Colonic mucosa (tissue), 4 donors: ENCODE measurements at regions not wholly inside any gene's neighbourhood (a gene's known extent, or its start where the extent isn't known, plus 50 kb on each side); places are given as distances from the start of the nearest gene placed in this dataset.

ENCODE experiments used
- DNase-seq: peaks from one replicate; pipeline ENCODE4 v3.0.0-alpha.2; 2020
- H3K27ac ChIP-seq: fragments of 200-600 bp; one replicate; pipeline ENCODE4 v1.8.0; 2021
- H3K27me3 ChIP-seq: fragments of 200-600 bp; one replicate; pipeline ENCODE4 v1.8.0; 2021
- H3K36me3 ChIP-seq: fragments of 200-600 bp; one replicate; pipeline ENCODE4 v1.8.0; 2021
- H3K4me1 ChIP-seq: fragments of 200-600 bp; one replicate; pipeline ENCODE4 v1.8.0; 2021; ENCODE audit warnings: mild to moderate bottlenecking
- H3K4me3 ChIP-seq: fragments of 200-600 bp; one replicate; pipeline ENCODE4 v1.8.0; 2021
- H3K9ac ChIP-seq, 2 donors: one replicate each; pipeline ENCODE4 v1.7.0; 2013; ENCODE audit warnings: control low read depth in 2 of 2, low read depth in 2 of 2, low read length in 2 of 2
- H3K9me3 ChIP-seq: fragments of 200-600 bp; one replicate; pipeline ENCODE4 v1.8.0; 2021
- intact Hi-C: fragments of 100-400 bp; cut with DNase I; formaldehyde crosslinking; loops from one replicate; pipeline ENCODE4 v1.14.1; 2022
- TF ChIP-seq, protein P1 (sequence below): fragments of 200-600 bp; IDR thresholded peaks from one replicate; pipeline ENCODE4 v1.8.0; 2022; ENCODE audit warnings: antibody characterized with exemption, mild to moderate bottlenecking
- donor health status: healthy.
- donor health status: DM: no; HTN: no; CAD: no.
- donor health status: DM: no; HTN: no; CAD: no.

- TF ChIP-seq, protein P1, sequence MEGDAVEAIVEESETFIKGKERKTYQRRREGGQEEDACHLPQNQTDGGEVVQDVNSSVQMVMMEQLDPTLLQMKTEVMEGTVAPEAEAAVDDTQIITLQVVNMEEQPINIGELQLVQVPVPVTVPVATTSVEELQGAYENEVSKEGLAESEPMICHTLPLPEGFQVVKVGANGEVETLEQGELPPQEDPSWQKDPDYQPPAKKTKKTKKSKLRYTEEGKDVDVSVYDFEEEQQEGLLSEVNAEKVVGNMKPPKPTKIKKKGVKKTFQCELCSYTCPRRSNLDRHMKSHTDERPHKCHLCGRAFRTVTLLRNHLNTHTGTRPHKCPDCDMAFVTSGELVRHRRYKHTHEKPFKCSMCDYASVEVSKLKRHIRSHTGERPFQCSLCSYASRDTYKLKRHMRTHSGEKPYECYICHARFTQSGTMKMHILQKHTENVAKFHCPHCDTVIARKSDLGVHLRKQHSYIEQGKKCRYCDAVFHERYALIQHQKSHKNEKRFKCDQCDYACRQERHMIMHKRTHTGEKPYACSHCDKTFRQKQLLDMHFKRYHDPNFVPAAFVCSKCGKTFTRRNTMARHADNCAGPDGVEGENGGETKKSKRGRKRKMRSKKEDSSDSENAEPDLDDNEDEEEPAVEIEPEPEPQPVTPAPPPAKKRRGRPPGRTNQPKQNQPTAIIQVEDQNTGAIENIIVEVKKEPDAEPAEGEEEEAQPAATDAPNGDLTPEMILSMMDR = no peak
- intact Hi-C loops = no loop called here
These were observed 314.3 kb downstream of the KCNJ2 start for GRCh38 chr17:70483624-70484023.

DNA sequence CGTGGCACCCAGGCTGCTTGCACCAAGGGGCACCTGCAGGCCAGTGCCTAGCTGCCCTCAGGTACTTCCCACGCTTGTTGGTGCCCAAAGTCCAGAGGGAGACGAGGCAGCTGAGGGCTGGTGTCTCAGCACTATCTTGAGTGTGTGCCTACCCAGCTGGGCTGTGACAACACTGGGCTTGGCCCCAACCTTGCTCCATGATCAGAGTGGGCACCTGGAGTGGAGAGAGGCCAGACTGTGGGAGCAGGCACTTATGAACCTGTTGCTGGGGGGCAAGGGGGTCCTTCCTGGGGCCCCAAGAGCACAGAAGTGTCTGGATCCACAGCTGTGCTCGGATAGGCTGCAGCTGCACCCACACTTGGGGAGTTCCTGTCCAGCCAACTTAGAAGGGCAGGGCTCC is 314.7 kb downstream of the KCNJ2 start:
- Histone ChIP-seq H3K9me3 (no peaks in the 10 kb centered on the region), H3K4me3 (no peak overlapping the region), H3K36me3 (no peaks in the 10 kb centered on the region), H3K4me1 (no peaks in the 10 kb centered on the region), H3K9ac (no peak overlapping the region), H3K27me3 (no peaks in the 10 kb centered on the region), H3K27ac (no peak overlapping the region)
- intact Hi-C loops = no loop called here
- no peak for DNase-seq
- TF ChIP-seq, protein P1 = no peak

More at GRCh38 chr17:70483624-70484023, 314.3 kb downstream of the KCNJ2 start:
- no peak overlapping the region for H3K27ac ChIP-seq
- DNase-seq = no peak
- no peaks in the 10 kb centered on the region for H3K27me3 ChIP-seq
- H3K9ac ChIP-seq = no peak overlapping the region
- H3K4me3 ChIP-seq = no peak overlapping the region
- H3K36me3 ChIP-seq = no peaks in the 10 kb centered on the region
- H3K4me1 ChIP-seq = no peaks in the 10 kb centered on the region
- no peaks in the 10 kb centered on the region for H3K9me3 ChIP-seq

DNA sequence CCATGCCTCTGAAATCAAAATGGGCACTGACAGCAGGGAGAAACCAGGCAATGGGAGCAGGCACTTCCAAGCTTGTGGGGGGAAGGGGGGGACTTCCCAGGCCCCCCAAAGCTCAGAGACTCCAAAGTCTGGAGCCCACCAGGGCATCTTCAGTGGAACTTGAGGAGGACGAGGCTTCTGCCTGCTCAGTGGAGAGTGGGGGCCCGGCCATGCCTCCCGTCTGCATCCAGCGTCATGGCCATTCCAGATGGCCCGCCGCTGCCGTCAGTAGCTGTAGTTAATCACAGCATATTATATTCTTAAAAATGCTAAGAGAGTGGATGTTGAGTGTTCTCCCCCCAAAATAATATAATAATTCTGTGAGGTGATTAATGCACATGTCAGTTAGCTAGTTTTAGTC is 315.2 kb downstream of the KCNJ2 start:
- DNase-seq = no peak
- Histone ChIP-seq H3K27me3 (no peaks in the 10 kb centered on the region), H3K4me1 (no peaks in the 10 kb centered on the region), H3K4me3 (no peak overlapping the region), H3K9me3 (no peaks in the 10 kb centered on the region), H3K36me3 (no peaks in the 10 kb centered on the region), H3K9ac (no peak overlapping the region), H3K27ac (no peak overlapping the region)
- intact Hi-C loops = no loop called here
- TF ChIP-seq, protein P1 = no peak

- H3K36me3 ChIP-seq = no peaks in the 10 kb centered on the region
- no peak overlapping the region for H3K9ac ChIP-seq
- no peak overlapping the region for H3K27ac ChIP-seq
- H3K4me1 ChIP-seq = no peaks in the 10 kb centered on the region
- no peak for DNase-seq
- H3K27me3 ChIP-seq = no peaks in the 10 kb centered on the region
- intact Hi-C loops = no loop called here
- TF ChIP-seq, protein P1 = no peak
- no peak overlapping the region for H3K4me3 ChIP-seq
- no peaks in the 10 kb centered on the region for H3K9me3 ChIP-seq
These were observed 323.0 kb downstream of the KCNJ2 start for GRCh38 chr17:70492368-70492767.

GRCh38 chr17:70493277-70493874 is 324.0 kb downstream of the KCNJ2 start:
- intact Hi-C loops = no loop called here

More at GRCh38 chr17:70493277-70493874, 324.0 kb downstream of the KCNJ2 start:
- Histone ChIP-seq H3K9me3 (no peaks in the 10 kb centered on the region), H3K27me3 (no peaks in the 10 kb centered on the region), H3K9ac (no peak overlapping the region), H3K36me3 (no peaks in the 10 kb centered on the region), H3K4me1 (no peaks in the 10 kb centered on the region), H3K27ac (no peak overlapping the region), H3K4me3 (no peak overlapping the region)
- DNase-seq = no peak
- TF ChIP-seq, protein P1 = no peak
